Liver (tissue), 8 donors: ENCODE measurements at regions not wholly inside any gene's neighbourhood (a gene's known extent, or its start where the extent isn't known, plus 50 kb on each side); places are given as distances from the start of the nearest gene placed in this dataset.

Source experiments
- DNase-seq: peaks from one replicate; pipeline ENCODE4 v3.0.0-alpha.2; 2017; ENCODE audit warnings: low spot score
- H3K27ac ChIP-seq, 2 donors: one replicate each; pipeline ENCODE4 v1.7.0; 2013; ENCODE audit warnings: inconsistent platforms in 2 of 2, low read length in 2 of 2, control low read depth in 1 of 2, low read depth in 1 of 2, mild to moderate bottlenecking in 1 of 2
- H3K27me3 ChIP-seq, 4 donors: one replicate each; pipeline versions ENCODE4 v1.6.1 to v1.7.0; 2013; ENCODE audit warnings: low read length in 3 of 4, inconsistent platforms in 1 of 4, mild to moderate bottlenecking in 1 of 4, moderate library complexity in 1 of 4; ENCODE audit not compliant: control insufficient read depth in 4 of 4, insufficient read depth in 4 of 4
- H3K36me3 ChIP-seq, 4 donors: one replicate each; pipeline versions ENCODE4 v1.6.1 to v1.7.0; 2013; ENCODE audit warnings: low read length in 3 of 4, mild to moderate bottlenecking in 3 of 4, low read depth in 1 of 4, moderate library complexity in 1 of 4; ENCODE audit not compliant: control insufficient read depth in 4 of 4, insufficient read depth in 3 of 4
- H3K4me1 ChIP-seq, 4 donors: one replicate each; pipeline versions ENCODE4 v1.6.1 to v1.7.0; 2013; ENCODE audit warnings: low read length in 3 of 4, mild to moderate bottlenecking in 3 of 4, moderate library complexity in 1 of 4; ENCODE audit not compliant: control insufficient read depth in 4 of 4, insufficient read depth in 4 of 4
- H3K4me3 ChIP-seq, 3 donors: one replicate each; pipeline versions ENCODE4 v1.6.1 to v1.7.0; 2013; ENCODE audit warnings: low read length in 3 of 3, control low read depth in 1 of 3, low read depth in 1 of 3, mild to moderate bottlenecking in 1 of 3
- H3K9ac ChIP-seq, 2 donors: one replicate each; pipeline ENCODE4 v1.7.0; 2013; ENCODE audit warnings: low read length in 2 of 2, mild to moderate bottlenecking in 2 of 2, moderate library complexity in 2 of 2, control low read depth in 1 of 2, low read depth in 1 of 2
- H3K9me3 ChIP-seq, 4 donors: one replicate each; pipeline versions ENCODE4 v1.6.1 to v1.7.0; 2013; ENCODE audit warnings: low read length in 3 of 4; ENCODE audit not compliant: control insufficient read depth in 4 of 4
- ATF3 ChIP-seq: IDR thresholded peaks from 2 replicates; pipeline ENCODE4 v1.6.1; 2016; ENCODE audit warnings: antibody characterized with exemption
- CTCF ChIP-seq: fragments of 150-350 bp; IDR thresholded peaks from 2 replicates; pipeline ENCODE4 v1.5.1; 2017; ENCODE audit warnings: improper control_type of control experiment, low read depth, low read length; ENCODE audit not compliant: missing input control
- EGR1 ChIP-seq, 2 donors: IDR thresholded peaks; 2 replicates each; pipeline ENCODE4 v1.6.1; 2016 to 2018; ENCODE audit warnings: antibody characterized with exemption in 2 of 2, low read depth in 2 of 2
- FOXA1 ChIP-seq: IDR thresholded peaks from 2 replicates; pipeline ENCODE4 v1.6.1; 2016; ENCODE audit warnings: antibody characterized with exemption
- FOXA2 ChIP-seq: IDR thresholded peaks from 2 replicates; pipeline ENCODE4 v1.6.1; 2016; ENCODE audit warnings: antibody characterized with exemption
- GABPA ChIP-seq, 2 donors: IDR thresholded peaks in 1 of 2; conservative IDR thresholded peaks in 1 of 2; 2 replicates each; pipeline ENCODE4 v1.6.1; 2016; ENCODE audit warnings: antibody characterized with exemption in 2 of 2, mild to moderate bottlenecking in 1 of 2, moderate library complexity in 1 of 2
- HNF4A ChIP-seq, 2 donors: conservative IDR thresholded peaks; 2 replicates each; pipeline ENCODE4 v1.6.1; 2016; ENCODE audit warnings: antibody characterized with exemption in 2 of 2, mild to moderate bottlenecking in 2 of 2
- HNF4G ChIP-seq: IDR thresholded peaks from 2 replicates; pipeline ENCODE4 v1.6.1; 2016; ENCODE audit warnings: antibody characterized with exemption
- JUND ChIP-seq, 2 donors: IDR thresholded peaks; 2 replicates each; pipeline ENCODE4 v1.6.1; 2016; ENCODE audit warnings: antibody characterized with exemption in 2 of 2
- MAX ChIP-seq: IDR thresholded peaks from 2 replicates; pipeline ENCODE4 v1.6.1; 2016; ENCODE audit warnings: antibody characterized with exemption
- NR2F2 ChIP-seq: IDR thresholded peaks from 2 replicates; pipeline ENCODE4 v1.6.1; 2016; ENCODE audit warnings: antibody characterized with exemption
- RAD21 ChIP-seq, 2 donors: IDR thresholded peaks; 2 replicates each; pipeline ENCODE4 v1.6.1; 2016; ENCODE audit warnings: antibody characterized with exemption in 2 of 2, mild to moderate bottlenecking in 2 of 2
- REST ChIP-seq: IDR thresholded peaks from 2 replicates; pipeline ENCODE4 v1.6.1; 2016; ENCODE audit warnings: antibody characterized with exemption, mild to moderate bottlenecking
- RXRA ChIP-seq, 2 donors: IDR thresholded peaks; 2 replicates each; pipeline ENCODE4 v1.6.1; 2017 to 2018; ENCODE audit warnings: antibody characterized with exemption in 2 of 2, mild to moderate bottlenecking in 1 of 2
- SP1 ChIP-seq: IDR thresholded peaks from 2 replicates; pipeline ENCODE4 v1.6.1; 2018; ENCODE audit warnings: antibody characterized with exemption, mild to moderate bottlenecking
- TAF1 ChIP-seq: conservative IDR thresholded peaks from 2 replicates; pipeline ENCODE4 v1.6.1; 2016; ENCODE audit warnings: antibody characterized with exemption, mild to moderate bottlenecking
- YY1 ChIP-seq: IDR thresholded peaks from 2 replicates; pipeline ENCODE4 v1.6.1; 2016; ENCODE audit warnings: antibody characterized with exemption, mild to moderate bottlenecking
- WGBS: extraction: QIAGEN DNeasy Blood & Tissue Kit; methylation state at CpG from one replicate; pipeline ENCODE4 v1.1.7; 2013; 5-methylcytosine and 5-hydroxymethylcytosine counted together
- TF ChIP-seq, protein P1 (sequence below): IDR thresholded peaks from 2 replicates; pipeline ENCODE4 v1.6.1; 2016; ENCODE audit warnings: antibody characterized with exemption
- donor health status: healthy.
- donor health status: healthy.
- donor health status: healthy.
- donor health status: healthy.
- donor health status: healthy.

DNA sequence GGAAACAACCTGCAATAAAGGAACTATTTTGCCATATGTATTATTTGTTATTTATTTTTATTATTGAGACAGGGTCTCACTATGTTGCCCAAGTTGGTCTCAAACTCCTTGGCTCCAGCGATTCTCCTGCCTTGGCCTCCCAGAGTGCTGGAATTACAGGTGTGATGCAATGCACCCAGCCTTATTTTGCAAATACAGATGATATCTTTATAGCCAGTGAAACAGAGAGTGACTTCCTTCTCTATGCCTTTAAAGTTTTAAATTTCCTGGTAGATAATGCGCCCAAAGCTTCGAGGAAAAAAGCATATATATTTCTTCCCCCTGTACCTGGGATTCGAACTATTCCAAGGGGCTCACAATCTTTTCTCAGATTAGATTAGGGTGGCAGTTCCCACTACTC is 601.1 kb upstream of the HTR2C start:
- Histone ChIP-seq H3K9ac (no peak overlapping the region), H3K4me3 (no peak overlapping the region), H3K27me3 (peaks cover 0 to 7% (median 0%) of the 10 kb centered on the region in 4 donors), H3K27ac (no peak overlapping the region), H3K4me1 (no peaks in the 10 kb centered on the region), H3K9me3 (no peaks in the 10 kb centered on the region), H3K36me3 (no peaks in the 10 kb centered on the region)
- TF ChIP-seq MAX (no peak), GABPA (IDR thresholded peaks at IDR 0.05 in 1 of 2, conservative IDR thresholded peaks at IDR 0.05 in 1 of 2) (no peak), RAD21 (IDR thresholded peaks at IDR 0.05) (no peak), NR2F2 (no peak), SP1 (no peak), FOXA1 (no peak), CTCF (no peak), EGR1 (IDR thresholded peaks at IDR 0.05; ENCODE audit: low read depth in 2 of 2) (no peak), ATF3 (no peak), HNF4A (conservative IDR thresholded peaks at IDR 0.05) (no peak), YY1 (no peak)
- TF ChIP-seq, protein P1, sequence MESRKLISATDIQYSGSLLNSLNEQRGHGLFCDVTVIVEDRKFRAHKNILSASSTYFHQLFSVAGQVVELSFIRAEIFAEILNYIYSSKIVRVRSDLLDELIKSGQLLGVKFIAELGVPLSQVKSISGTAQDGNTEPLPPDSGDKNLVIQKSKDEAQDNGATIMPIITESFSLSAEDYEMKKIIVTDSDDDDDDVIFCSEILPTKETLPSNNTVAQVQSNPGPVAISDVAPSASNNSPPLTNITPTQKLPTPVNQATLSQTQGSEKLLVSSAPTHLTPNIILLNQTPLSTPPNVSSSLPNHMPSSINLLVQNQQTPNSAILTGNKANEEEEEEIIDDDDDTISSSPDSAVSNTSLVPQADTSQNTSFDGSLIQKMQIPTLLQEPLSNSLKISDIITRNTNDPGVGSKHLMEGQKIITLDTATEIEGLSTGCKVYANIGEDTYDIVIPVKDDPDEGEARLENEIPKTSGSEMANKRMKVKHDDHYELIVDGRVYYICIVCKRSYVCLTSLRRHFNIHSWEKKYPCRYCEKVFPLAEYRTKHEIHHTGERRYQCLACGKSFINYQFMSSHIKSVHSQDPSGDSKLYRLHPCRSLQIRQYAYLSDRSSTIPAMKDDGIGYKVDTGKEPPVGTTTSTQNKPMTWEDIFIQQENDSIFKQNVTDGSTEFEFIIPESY: no peak
- no peak for DNase-seq
- WGBS: 56% methylated on average over 4 of the region's 4 CpGs

DNA sequence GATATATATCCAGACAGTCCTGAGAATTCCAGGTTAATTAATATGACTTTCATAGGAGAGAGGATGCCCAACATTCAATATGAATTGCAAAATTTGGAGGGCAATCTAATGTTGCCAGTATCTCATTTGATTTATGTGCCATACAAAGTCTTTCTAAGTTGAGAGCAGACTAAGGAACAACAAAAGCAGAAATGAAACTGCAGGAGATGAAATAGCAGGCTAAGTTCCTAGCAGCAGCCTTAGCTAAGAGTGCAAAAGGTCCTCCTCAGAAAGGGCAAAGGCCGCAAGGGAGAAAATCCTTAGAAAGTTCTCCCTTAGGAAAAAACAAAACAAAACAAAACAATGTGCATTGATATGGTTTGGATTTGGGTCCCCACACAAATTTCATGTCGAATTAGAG is 602.9 kb upstream of the HTR2C start:
- Histone ChIP-seq H3K36me3 (no peaks in the 10 kb centered on the region), H3K9ac (no peak overlapping the region), H3K9me3 (no peaks in the 10 kb centered on the region), H3K4me1 (no peaks in the 10 kb centered on the region), H3K27me3 (peaks cover 0 to 7% (median 0%) of the 10 kb centered on the region in 4 donors), H3K4me3 (no peak overlapping the region), H3K27ac (no peak overlapping the region)
- no peak for DNase-seq
- TF ChIP-seq EGR1 (IDR thresholded peaks at IDR 0.05; ENCODE audit: low read depth in 2 of 2) (no peak), HNF4G (no peak), CTCF (no peak), HNF4A (conservative IDR thresholded peaks at IDR 0.05) (no peak), FOXA1 (no peak), SP1 (no peak), GABPA (IDR thresholded peaks at IDR 0.05 in 1 of 2, conservative IDR thresholded peaks at IDR 0.05 in 1 of 2) (no peak), YY1 (no peak), REST (no peak), RAD21 (IDR thresholded peaks at IDR 0.05) (no peak), ATF3 (no peak), NR2F2 (no peak), TAF1 (no peak), MAX (no peak), JUND (IDR thresholded peaks at IDR 0.05) (no peak), RXRA (IDR thresholded peaks at IDR 0.05) (no peak), FOXA2 (no peak)
- TF ChIP-seq, protein P1: no peak
- WGBS: 58% methylated on average over 2 of the region's 2 CpGs
